D721Med (cell line): ENCODE measurements at regions not wholly inside any gene's neighbourhood (a gene's known extent, or its start where the extent isn't known, plus 50 kb on each side); places are given as distances from the start of the nearest gene placed in this dataset.

Experiments used
- DNase-seq: peaks from one replicate; pipeline ENCODE4 v3.0.0; 2011; ENCODE audit warnings: low spot score; ENCODE audit not compliant: insufficient read length
- FAIRE-seq: peaks from 2 replicates; lab custom pipeline; 2011; peaks lifted over from hg19 to GRCh38; lab: Jason Lieb, UNC
- TF ChIP-seq, protein P1 (sequence below): IDR thresholded peaks from 2 replicates; pipeline ENCODE4 v1.5.1; 2012; ENCODE audit warnings: mild to moderate bottlenecking, control low read depth; ENCODE audit not compliant: insufficient read depth; ENCODE audit errors: missing control alignments

DNA sequence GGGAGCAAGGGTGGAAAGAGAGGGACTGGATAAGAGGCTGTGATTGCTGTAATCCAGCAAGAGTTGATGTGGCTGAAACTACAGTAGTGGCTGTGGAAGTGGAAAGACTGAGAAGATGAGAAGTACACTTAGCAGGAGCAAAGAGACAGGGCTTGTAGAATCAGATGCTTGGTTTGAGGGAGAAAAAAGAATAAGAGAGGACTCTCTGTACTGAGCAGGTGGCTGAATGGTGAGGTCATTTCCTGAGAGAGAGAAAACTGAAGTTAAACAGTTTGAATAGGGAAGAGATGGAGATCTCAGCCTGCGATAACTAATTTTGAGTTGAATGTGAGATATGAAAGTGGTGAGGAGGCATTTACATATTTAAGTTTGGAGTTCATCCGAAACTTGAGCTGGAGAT lies 95.8 kb upstream of the SLC25A36 start:
- TF ChIP-seq, protein P1, sequence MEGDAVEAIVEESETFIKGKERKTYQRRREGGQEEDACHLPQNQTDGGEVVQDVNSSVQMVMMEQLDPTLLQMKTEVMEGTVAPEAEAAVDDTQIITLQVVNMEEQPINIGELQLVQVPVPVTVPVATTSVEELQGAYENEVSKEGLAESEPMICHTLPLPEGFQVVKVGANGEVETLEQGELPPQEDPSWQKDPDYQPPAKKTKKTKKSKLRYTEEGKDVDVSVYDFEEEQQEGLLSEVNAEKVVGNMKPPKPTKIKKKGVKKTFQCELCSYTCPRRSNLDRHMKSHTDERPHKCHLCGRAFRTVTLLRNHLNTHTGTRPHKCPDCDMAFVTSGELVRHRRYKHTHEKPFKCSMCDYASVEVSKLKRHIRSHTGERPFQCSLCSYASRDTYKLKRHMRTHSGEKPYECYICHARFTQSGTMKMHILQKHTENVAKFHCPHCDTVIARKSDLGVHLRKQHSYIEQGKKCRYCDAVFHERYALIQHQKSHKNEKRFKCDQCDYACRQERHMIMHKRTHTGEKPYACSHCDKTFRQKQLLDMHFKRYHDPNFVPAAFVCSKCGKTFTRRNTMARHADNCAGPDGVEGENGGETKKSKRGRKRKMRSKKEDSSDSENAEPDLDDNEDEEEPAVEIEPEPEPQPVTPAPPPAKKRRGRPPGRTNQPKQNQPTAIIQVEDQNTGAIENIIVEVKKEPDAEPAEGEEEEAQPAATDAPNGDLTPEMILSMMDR = no peak
- no peak for FAIRE-seq
- DNase-seq = no peak

DNA sequence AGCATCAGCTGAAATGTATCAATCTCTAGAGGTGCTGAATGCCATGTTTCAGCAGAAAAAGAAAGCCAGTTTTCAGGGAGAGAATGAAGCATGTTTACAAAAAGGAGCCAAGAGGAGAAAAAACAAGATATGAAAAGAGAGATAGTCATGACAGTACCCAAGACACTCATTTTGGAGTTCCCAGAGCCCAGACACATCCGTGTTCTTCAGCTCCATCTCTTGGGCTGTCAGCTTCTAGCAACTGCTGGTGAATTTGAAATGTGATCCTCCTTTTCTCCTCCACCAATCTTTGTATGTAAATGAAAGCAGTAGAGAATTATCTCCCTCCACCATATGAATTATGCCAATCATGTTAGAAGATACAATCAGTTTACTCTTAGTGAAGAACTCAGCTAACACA lies 93.0 kb upstream of the SLC25A36 start:
- TF ChIP-seq, protein P1 = no peak
- DNase-seq (no peak), FAIRE-seq (no peak)

DNA sequence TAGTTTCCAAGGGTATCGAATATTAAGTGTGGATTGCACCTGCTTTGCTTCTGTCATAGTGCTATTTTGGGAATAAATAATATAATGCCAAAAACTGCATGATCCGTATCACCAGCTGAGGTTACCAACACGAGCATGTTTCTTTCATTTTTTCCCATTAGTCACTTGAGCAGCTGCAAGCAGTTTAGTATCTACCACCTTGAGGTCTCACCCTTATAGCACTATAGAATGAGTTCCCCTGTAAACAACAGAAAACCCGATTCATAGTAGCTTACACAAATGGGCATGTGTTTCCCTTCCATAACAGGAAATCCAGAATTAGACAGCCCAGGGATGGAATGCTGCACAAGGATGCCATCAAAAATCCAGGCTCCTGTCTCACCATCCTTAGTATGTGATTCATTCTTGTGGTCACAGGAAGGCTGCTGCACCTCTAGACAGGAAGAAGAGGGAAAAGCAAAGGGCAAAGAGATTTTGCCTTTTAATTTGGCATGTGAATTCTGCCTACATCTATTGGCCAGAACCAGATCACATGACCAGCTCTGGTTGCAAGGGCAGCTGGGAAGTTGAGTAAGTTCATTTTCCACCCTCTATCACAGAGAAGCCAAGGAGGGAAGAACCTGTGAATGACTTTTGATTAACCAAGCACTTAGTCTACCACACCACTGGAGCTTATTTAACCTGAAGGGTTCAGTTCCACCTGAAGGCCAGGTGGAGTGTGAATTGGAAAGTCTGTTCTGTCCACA lies 91.3 kb upstream of the SLC25A36 start:
- DNase-seq (no peak), FAIRE-seq (no peak)
- TF ChIP-seq, protein P1 = no peak

DNA sequence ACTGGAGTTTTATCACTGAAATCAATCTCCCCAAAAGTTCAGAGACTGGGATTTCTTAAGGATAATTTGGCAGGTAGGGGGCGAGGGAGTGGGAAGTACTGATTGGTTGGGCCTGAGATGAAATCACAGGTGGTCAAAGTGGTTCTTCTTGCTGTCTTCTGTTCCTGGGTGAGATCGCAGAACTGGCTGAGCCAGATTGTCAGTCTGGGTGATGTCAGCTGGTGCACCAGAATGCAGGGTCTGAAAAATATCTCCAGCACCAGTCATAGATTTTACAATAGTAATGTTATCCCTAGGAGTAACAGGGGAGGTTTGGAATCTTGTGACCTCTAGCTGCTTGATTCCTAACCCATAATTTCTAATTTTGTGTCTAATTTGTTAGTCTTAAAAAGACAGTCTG lies 86.7 kb upstream of the SLC25A36 start:
- DNase-seq = no peak
- TF ChIP-seq, protein P1 = no peak
- FAIRE-seq = no peak

DNA sequence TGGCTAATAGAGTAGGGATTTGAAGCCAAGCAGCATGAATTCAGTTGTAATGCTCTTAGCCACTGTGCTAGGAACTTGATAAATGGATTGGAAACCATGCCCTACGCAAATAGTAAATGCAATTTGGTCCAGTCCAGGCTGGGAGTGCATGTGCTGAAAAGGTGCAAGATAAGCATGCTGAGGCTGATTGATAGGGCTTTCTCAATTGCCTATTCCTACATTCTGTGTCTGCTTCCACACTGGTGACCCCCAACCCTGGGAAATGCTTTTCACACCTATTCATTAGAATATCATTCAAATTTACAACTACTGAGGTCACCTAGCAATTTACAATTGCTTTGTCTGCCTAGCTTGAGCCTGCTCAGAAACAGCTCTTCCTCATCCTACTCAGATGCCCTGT lies 84.7 kb upstream of the SLC25A36 start:
- DNase-seq (no peak), FAIRE-seq (no peak)
- TF ChIP-seq, protein P1 = no peak

DNA sequence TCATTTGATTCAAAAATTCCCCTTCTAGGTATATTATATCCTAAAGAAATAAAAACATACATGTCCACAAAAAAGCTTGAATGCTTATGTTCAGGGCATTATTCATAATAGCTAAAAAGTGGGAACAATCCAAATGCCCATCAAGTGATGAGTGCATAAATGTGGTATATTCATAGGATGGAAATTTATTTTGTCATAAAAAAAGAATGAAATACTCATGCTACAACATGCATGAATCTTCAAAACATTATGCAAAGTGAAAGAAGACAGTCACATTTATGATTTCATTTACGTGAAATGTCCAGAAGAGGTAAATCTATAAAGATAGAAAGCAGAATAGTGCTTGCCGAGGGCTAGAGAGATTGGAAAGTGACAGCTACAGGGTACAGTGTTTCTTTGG lies 83.6 kb upstream of the SLC25A36 start:
- FAIRE-seq (no peak), DNase-seq (no peak)
- TF ChIP-seq, protein P1 = no peak

DNA sequence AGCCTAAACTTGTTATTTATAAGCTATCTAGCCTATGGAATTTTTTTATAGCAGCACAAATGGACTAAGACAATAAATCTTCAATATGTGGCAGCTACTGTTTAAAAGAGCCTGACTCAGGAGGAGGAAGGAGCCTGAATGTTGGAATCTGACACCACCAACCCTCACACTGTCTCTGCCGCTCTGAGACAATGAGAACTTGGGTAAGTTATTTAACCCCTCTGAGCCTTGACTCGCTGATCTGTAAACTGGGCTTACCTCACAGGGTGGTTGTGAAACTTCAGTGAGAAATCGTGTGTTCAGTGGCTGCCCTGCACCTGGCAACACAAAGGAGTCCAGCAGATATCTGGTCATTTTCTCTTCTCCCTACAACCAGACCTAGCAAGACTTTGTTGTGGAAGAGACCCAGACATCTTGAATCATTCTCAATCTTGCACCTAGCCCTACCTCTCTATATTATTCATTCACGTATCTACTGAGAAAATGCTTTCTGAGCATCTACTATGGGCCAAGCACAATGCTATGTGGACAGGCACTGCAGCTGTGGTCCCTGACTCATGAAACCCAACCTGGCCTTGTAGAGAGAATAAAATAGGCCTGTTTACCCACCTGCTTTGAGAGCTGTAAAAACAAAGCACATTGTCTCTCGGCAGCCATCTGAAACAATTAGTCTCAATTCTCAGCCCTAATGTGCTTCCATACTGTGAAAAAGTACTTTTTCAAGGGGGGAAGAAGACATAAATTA lies 81.9 kb upstream of the SLC25A36 start:
- DNase-seq = no peak
- FAIRE-seq = no peak
- TF ChIP-seq, protein P1 = no peak
